ENCODE measurements at regions not wholly inside any gene's neighbourhood (a gene's known extent, or its start where the extent isn't known, plus 50 kb on each side); places are given as distances from the start of the nearest gene placed in this dataset.

- intact Hi-C loops (cut with micrococcal nuclease; ENCODE audit: unreplicated experiment): no loop called here
- H3K27me3 ChIP-seq (ENCODE audit: control insufficient read depth, insufficient read depth, low read length): peaks cover 5% of the 10 kb centered on the region
- no peak for ATAC-seq
- H3K4me1 ChIP-seq (ENCODE audit: control insufficient read depth, insufficient read depth, low read length): no peaks in the 10 kb centered on the region
- H3K27ac ChIP-seq (ENCODE audit: low read length): no peak overlapping the region
- ChIA-PET POLR2A (interaction anchor here (0.6 kb wide), 1 partner anchor 9 kb away, joined by 3 read pairs; no protein-coding TSS in a partner anchor), CTCF (no interaction called here)
- no peak for TF ChIP-seq CTCF (IDR thresholded peaks at IDR 0.05)
- TF ChIP-seq POLR2AphosphoS5 (IDR thresholded peaks at IDR 0.05; ENCODE audit: low read depth, low read length): no peak
- no peak for TF ChIP-seq SIN3A (IDR thresholded peaks at IDR 0.05; ENCODE audit: borderline replicate concordance, insufficient read depth, low read depth, low read length)
- no peak for TF ChIP-seq REST (IDR thresholded peaks at IDR 0.05; ENCODE audit: insufficient read depth in 1 of 2, low read depth in 2 of 2, low read length in 1 of 2)
- no peak for TF ChIP-seq TCF7L2 (IDR thresholded peaks at IDR 0.05; ENCODE audit: low read depth, low read length)
- DNase-seq (ENCODE audit: low read depth, low spot score): no peak
- no peak overlapping the region for H3K4me3 ChIP-seq (ENCODE audit: low read depth in 2 of 2, low read length in 2 of 2)
- no peaks in the 10 kb centered on the region for H3K9me3 ChIP-seq (ENCODE audit: control insufficient read depth, insufficient read depth, low read depth, low read length)
- no peaks in the 10 kb centered on the region for H3K36me3 ChIP-seq (ENCODE audit: control insufficient read depth, insufficient read depth, low read length)
- no TSS peak for BruUV-seq (replicated peaks)
- in situ Hi-C loops (cut with HindIII; ENCODE audit: low pct_unique_long_range_greater_than_20kb, low sequenced_read_pairs): no loop called here
Observed at GRCh38 chr16:9236319-9236718, 144.9 kb downstream of the HAPSTR1 start.

GRCh38 chr16:9238346-9238745 lies 146.9 kb downstream of the HAPSTR1 start:
- Histone ChIP-seq H3K27ac (ENCODE audit: low read length) (no peak overlapping the region), H3K27me3 (ENCODE audit: control insufficient read depth, insufficient read depth, low read length) (peaks cover 5% of the 10 kb centered on the region), H3K36me3 (ENCODE audit: control insufficient read depth, insufficient read depth, low read length) (no peaks in the 10 kb centered on the region), H3K4me3 (ENCODE audit: low read depth in 2 of 2, low read length in 2 of 2) (no peak overlapping the region), H3K4me1 (ENCODE audit: control insufficient read depth, insufficient read depth, low read length) (no peaks in the 10 kb centered on the region), H3K9me3 (ENCODE audit: control insufficient read depth, insufficient read depth, low read depth, low read length) (no peaks in the 10 kb centered on the region)
- BruUV-seq (replicated peaks): no TSS peak
- in situ Hi-C loops (cut with HindIII; ENCODE audit: low pct_unique_long_range_greater_than_20kb, low sequenced_read_pairs): no loop called here
- ChIA-PET CTCF (no interaction called here), POLR2A (no interaction called here)
- intact Hi-C loops (cut with micrococcal nuclease; ENCODE audit: unreplicated experiment): no loop called here
- DNase-seq (ENCODE audit: low read depth, low spot score) (no peak), ATAC-seq (no peak)
- no peak for TF ChIP-seq CTCF (IDR thresholded peaks at IDR 0.05)
- TF ChIP-seq SIN3A (IDR thresholded peaks at IDR 0.05; ENCODE audit: borderline replicate concordance, insufficient read depth, low read depth, low read length): no peak
- TF ChIP-seq REST (IDR thresholded peaks at IDR 0.05; ENCODE audit: insufficient read depth in 1 of 2, low read depth in 2 of 2, low read length in 1 of 2): no peak
